Erythroblast (primary cell): ENCODE measurements at regions not wholly inside any gene's neighbourhood (a gene's known extent, or its start where the extent isn't known, plus 50 kb on each side); places are given as distances from the start of the nearest gene placed in this dataset.

Experiments
- GATA1 ChIP-seq: IDR thresholded peaks from 2 replicates; pipeline ENCODE4 v1.6.1; 2011; ENCODE audit warnings: low read depth, mild to moderate bottlenecking, control low read depth, low read length, moderate library complexity
- POLR2A ChIP-seq: IDR thresholded peaks from 2 replicates; pipeline ENCODE4 v1.6.1; 2011; ENCODE audit warnings: mild to moderate bottlenecking, low read length

DNA sequence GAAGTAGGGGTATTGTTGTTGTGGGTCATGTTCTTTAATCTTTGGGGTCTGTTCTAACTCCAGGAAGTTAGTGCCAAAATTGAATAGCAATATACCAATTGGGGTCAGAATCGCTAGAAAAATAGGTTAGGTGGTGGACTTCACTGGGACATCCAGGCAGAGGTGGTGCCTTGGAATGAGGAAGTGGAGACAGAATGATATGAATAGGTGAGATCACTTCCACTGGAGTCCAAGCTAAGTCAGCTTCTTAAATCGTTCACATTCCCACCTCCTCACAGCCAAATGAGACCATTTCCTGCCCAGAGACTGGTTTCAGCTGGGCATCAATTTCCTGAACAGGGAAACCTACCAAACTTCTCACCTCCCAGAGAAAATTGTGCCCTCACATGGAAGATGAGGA, 137.8 kb upstream of the RAB4A start:
- TF ChIP-seq POLR2A = no peak
- no peak for TF ChIP-seq GATA1
